Stimulated activated CD4-positive, alpha-beta T cell treated with anti-CD3 and anti-CD28 coated beads, Interleukin-4, amount 100 ng/mL, for 24 hours (primary cell): ENCODE measurements at regions not wholly inside any gene's neighbourhood (a gene's known extent, or its start where the extent isn't known, plus 50 kb on each side); places are given as distances from the start of the nearest gene placed in this dataset.
"Not testable (repeated sequence)": the region's sequence is repeated elsewhere in the genome, so short reads cannot be mapped to it uniquely, and the experiment has no call there.

Experiments used
- DNase-seq: peaks from one replicate; pipeline ENCODE4 v3.0.0-alpha.2; 2020

- not testable (repeated sequence) for DNase-seq
Observed at GRCh38 chr9:64130325-64130724, 1154.7 kb downstream of the FOXD4L5 start.

- DNase-seq, result no peak
Observed at GRCh38 chr9:64128572-64128971, 1156.4 kb downstream of the FOXD4L5 start.

GRCh38 chr9:64121602-64122001 is 1163.4 kb downstream of the FOXD4L5 start:
- DNase-seq, result not testable (repeated sequence)

- not testable (repeated sequence) for DNase-seq
Observed at GRCh38 chr9:64117329-64117728, 1167.7 kb downstream of the FOXD4L5 start.

- DNase-seq, result not testable (repeated sequence)
Observed at GRCh38 chr9:64107867-64108266, 1177.1 kb downstream of the FOXD4L5 start.

GRCh38 chr9:64107211-64107610 is 1177.8 kb downstream of the FOXD4L5 start:
- DNase-seq, result not testable (repeated sequence)

- not testable (repeated sequence) for DNase-seq
Observed at GRCh38 chr9:64105193-64105592, 1179.8 kb downstream of the FOXD4L5 start.

- DNase-seq, result not testable (repeated sequence)
Observed at GRCh38 chr9:64101504-64101903, 1183.5 kb downstream of the FOXD4L5 start.

GRCh38 chr9:64100571-64101155 is 1184.3 kb downstream of the FOXD4L5 start:
- DNase-seq, result not testable (repeated sequence)

- DNase-seq, result not testable (repeated sequence)
Observed at GRCh38 chr9:64085998-64086397, 1199.0 kb downstream of the FOXD4L5 start.

GRCh38 chr9:64071358-64072253 is 1213.4 kb downstream of the FOXD4L5 start:
- DNase-seq, result not testable (repeated sequence)

- DNase-seq, result not testable (repeated sequence)
Observed at GRCh38 chr9:64070611-64071357, 1214.2 kb downstream of the FOXD4L5 start.

GRCh38 chr9:64070083-64070482 is 1214.9 kb downstream of the FOXD4L5 start:
- DNase-seq, result not testable (repeated sequence)

GRCh38 chr9:64066736-64067368 is 1218.2 kb downstream of the FOXD4L5 start:
- no peak for DNase-seq

- no peak for DNase-seq
Observed at GRCh38 chr9:64061013-64061627, 1223.9 kb downstream of the FOXD4L5 start.

- DNase-seq, result not testable (repeated sequence)
Observed at GRCh38 chr9:64058070-64058469, 1226.9 kb downstream of the FOXD4L5 start.

GRCh38 chr9:64057553-64057952 is 1227.5 kb downstream of the FOXD4L5 start:
- no peak for DNase-seq

GRCh38 chr9:64028925-64029324 is 1256.1 kb downstream of the FOXD4L5 start:
- DNase-seq, result not testable (repeated sequence)

GRCh38 chr9:64020696-64021491 is 1264.1 kb downstream of the FOXD4L5 start:
- not testable (repeated sequence) for DNase-seq

GRCh38 chr9:64017666-64018065 is 1267.3 kb downstream of the FOXD4L5 start:
- not testable (repeated sequence) for DNase-seq

- peak; percentile 45 for DNase-seq
Observed at GRCh38 chr9:64016845-64017406, 1268.1 kb downstream of the FOXD4L5 start.
